Stomach (tissue), 4 donors: ENCODE measurements at regions not wholly inside any gene's neighbourhood (a gene's known extent, or its start where the extent isn't known, plus 50 kb on each side); places are given as distances from the start of the nearest gene placed in this dataset.

Experiments
- EP300 ChIP-seq: sonication (generic); formaldehyde crosslinking; IDR thresholded peaks from one replicate; pipeline ENCODE4 v1.6.1; 2017; ENCODE audit warnings: antibody characterized with exemption
- POLR2AphosphoS5 ChIP-seq, 3 donors: sonication (generic); formaldehyde crosslinking; IDR thresholded peaks; one replicate each; pipeline ENCODE4 v1.6.1; 2016; ENCODE audit warnings: antibody characterized with exemption in 3 of 3

GRCh38 chr1:161420763-161421455 is 53.2 kb upstream of the CFAP126 start:
- TF ChIP-seq EP300 (no peak), POLR2AphosphoS5 (IDR thresholded peaks at IDR 0.05) (no peak)
